H9 (cell line): ENCODE measurements at regions not wholly inside any gene's neighbourhood (a gene's known extent, or its start where the extent isn't known, plus 50 kb on each side); places are given as distances from the start of the nearest gene placed in this dataset.
A peak's percentile ranks its signal among the peaks of the same experiment; 100 is the strongest.

ENCODE experiments used
- DNase-seq: peaks from one replicate; pipeline ENCODE4 v3.0.0-alpha.2; 2017
- H2AFZ ChIP-seq: one replicate; pipeline ENCODE4 v1.6.1; 2013; ENCODE audit warnings: mild to moderate bottlenecking, low read length, control low read depth, moderate library complexity
- H2AK5ac ChIP-seq: 2 replicates; pipeline ENCODE4 v1.6.1; 2013; ENCODE audit warnings: low read length, control low read depth, mixed read lengths; ENCODE audit not compliant: insufficient read length
- H2BK120ac ChIP-seq: one replicate; pipeline ENCODE4 v1.6.1; 2013; ENCODE audit warnings: low read depth, mild to moderate bottlenecking, low read length, control low read depth, inconsistent platforms; ENCODE audit not compliant: poor library complexity, severe bottlenecking
- H2BK12ac ChIP-seq: 2 replicates; pipeline ENCODE4 v1.6.1; 2013; ENCODE audit warnings: low read length, control low read depth, mixed read lengths, low read depth; ENCODE audit not compliant: insufficient read length
- H2BK15ac ChIP-seq: 2 replicates; pipeline ENCODE4 v1.6.1; 2013; ENCODE audit warnings: low read depth, low read length, control low read depth
- H2BK20ac ChIP-seq: one replicate; pipeline ENCODE4 v1.6.1; 2013; ENCODE audit warnings: low read depth, mild to moderate bottlenecking, low read length, control low read depth, inconsistent platforms; ENCODE audit not compliant: poor library complexity, severe bottlenecking
- H2BK5ac ChIP-seq: 2 replicates; pipeline ENCODE4 v1.6.1; 2013; ENCODE audit warnings: low read length, control low read depth, mixed read lengths; ENCODE audit not compliant: insufficient read length
- H3K14ac ChIP-seq: 2 replicates; pipeline ENCODE4 v1.6.1; 2013; ENCODE audit warnings: low read length, control low read depth; ENCODE audit not compliant: insufficient read depth
- H3K18ac ChIP-seq: 2 replicates; pipeline ENCODE4 v1.6.1; 2013; ENCODE audit warnings: low read depth, mild to moderate bottlenecking, mixed read lengths, low read length, control low read depth; ENCODE audit not compliant: insufficient read length
- H3K23ac ChIP-seq: 2 replicates; pipeline ENCODE4 v1.6.1; 2013; ENCODE audit warnings: low read length, control low read depth, mixed read lengths, low read depth; ENCODE audit not compliant: insufficient read length
- H3K23me2 ChIP-seq: 2 replicates; pipeline ENCODE4 v1.6.1; 2013; ENCODE audit warnings: low read depth, mild to moderate bottlenecking, mixed read lengths, low read length, control low read depth; ENCODE audit not compliant: insufficient read length, poor library complexity, severe bottlenecking
- H3K27ac ChIP-seq: 2 replicates; pipeline ENCODE4 v1.5.1; 2013; ENCODE audit warnings: low read length, control low read depth, mixed read lengths, low read depth; ENCODE audit not compliant: insufficient read length
- H3K27me3 ChIP-seq: 2 replicates; pipeline ENCODE4 v1.6.1; 2013; ENCODE audit warnings: low read length, control low read depth, inconsistent platforms; ENCODE audit not compliant: insufficient read depth
- H3K4ac ChIP-seq: 2 replicates; pipeline ENCODE4 v1.6.1; 2013; ENCODE audit warnings: low read depth, mild to moderate bottlenecking, control low read depth, inconsistent platforms, low read length, moderate library complexity
- H3K4me1 ChIP-seq: 2 replicates; pipeline ENCODE4 v1.6.1; 2013; ENCODE audit warnings: low read length, control low read depth, inconsistent platforms; ENCODE audit not compliant: insufficient read depth
- H3K4me2 ChIP-seq: 2 replicates; pipeline ENCODE4 v1.6.1; 2013; ENCODE audit warnings: low read length, control low read depth, mixed read lengths; ENCODE audit not compliant: insufficient read length, insufficient read depth
- H3K56ac ChIP-seq: 2 replicates; pipeline ENCODE4 v1.6.1; 2013; ENCODE audit warnings: low read depth, mild to moderate bottlenecking, mixed read lengths, low read length, control low read depth; ENCODE audit not compliant: insufficient read length
- H3K79me1 ChIP-seq: 2 replicates; pipeline ENCODE4 v1.6.1; 2013; ENCODE audit warnings: low read depth, mild to moderate bottlenecking, moderate library complexity, low read length, control low read depth, inconsistent platforms; ENCODE audit not compliant: insufficient read depth, poor library complexity, severe bottlenecking
- H3K79me2 ChIP-seq: 2 replicates; pipeline ENCODE4 v1.6.1; 2013; ENCODE audit warnings: low read length, control low read depth, inconsistent platforms; ENCODE audit not compliant: insufficient read depth
- H3K9ac ChIP-seq: 2 replicates; pipeline ENCODE4 v1.6.1; 2013; ENCODE audit warnings: low read length, control low read depth, mixed read lengths; ENCODE audit not compliant: insufficient read length; ENCODE audit errors: extremely low read depth
- H3K9me3 ChIP-seq: one replicate; pipeline ENCODE4 v1.6.1; 2013; ENCODE audit warnings: low read depth, low read length, inconsistent platforms; ENCODE audit not compliant: control insufficient read depth
- H3T11ph ChIP-seq: one replicate; pipeline ENCODE4 v1.6.1; 2013; ENCODE audit warnings: mild to moderate bottlenecking, low read length, control low read depth, inconsistent platforms
- H4K20me1 ChIP-seq: one replicate; pipeline ENCODE4 v1.6.1; 2013; ENCODE audit not compliant: control insufficient read depth, insufficient read length, insufficient read depth
- H4K5ac ChIP-seq: 2 replicates; pipeline ENCODE4 v1.6.1; 2013; ENCODE audit warnings: low read depth, mild to moderate bottlenecking, mixed read lengths, low read length, control low read depth; ENCODE audit not compliant: insufficient read length
- H4K8ac ChIP-seq: replicated peaks from 2 replicates; pipeline ENCODE4 v1.6.1; 2013; ENCODE audit warnings: low read length, control low read depth, mixed read lengths, low read depth; ENCODE audit not compliant: insufficient read length
- H4K91ac ChIP-seq: 2 replicates; pipeline ENCODE4 v1.6.1; 2013; ENCODE audit warnings: low read depth, mild to moderate bottlenecking, moderate library complexity, mixed read lengths, low read length, control low read depth; ENCODE audit not compliant: insufficient read length
- H3K27ac Mint-ChIP-seq, 3 experiments: 2 replicates in 2 of 3; 3 replicates in 1 of 3; pipeline ENCODE4 v1.8.0; 2020 to 2021; ENCODE audit warnings: mixed read lengths in 3 of 3, mild to moderate bottlenecking in 1 of 3, moderate library complexity in 1 of 3
- H3K27me3 Mint-ChIP-seq: 2 replicates; pipeline ENCODE4 v1.8.0; 2021; ENCODE audit warnings: low read depth, mild to moderate bottlenecking, moderate library complexity, mixed read lengths
- H3K36me3 Mint-ChIP-seq, 3 experiments: 2 replicates in 2 of 3; 3 replicates in 1 of 3; pipeline ENCODE4 v1.8.0; 2020 to 2021; ENCODE audit warnings: low read depth in 3 of 3, mixed read lengths in 3 of 3; ENCODE audit not compliant: insufficient read depth in 1 of 3
- H3K4me1 Mint-ChIP-seq, 2 experiments: 2 replicates each; pipeline ENCODE4 v1.8.0; 2020; ENCODE audit warnings: mixed read lengths in 2 of 2
- H3K4me3 Mint-ChIP-seq, 2 experiments: 2 replicates in 1 of 2; 3 replicates in 1 of 2; pipeline ENCODE4 v1.8.0; 2020 to 2021; ENCODE audit warnings: mild to moderate bottlenecking in 2 of 2, mixed read lengths in 2 of 2, moderate library complexity in 1 of 2
- H3K9me3 Mint-ChIP-seq, 2 experiments: 2 replicates in 1 of 2; 3 replicates in 1 of 2; pipeline ENCODE4 v1.8.0; 2020; ENCODE audit warnings: mild to moderate bottlenecking in 2 of 2, mixed read lengths in 2 of 2, moderate library complexity in 1 of 2
- TF ChIP-seq, protein P1 (sequence below): fragments of 200-600 bp; sonication (generic); conservative IDR thresholded peaks from 3 replicates; pipeline ENCODE4 v1.8.0; 2021; ENCODE audit warnings: antibody characterized with exemption, mild to moderate bottlenecking

DNA sequence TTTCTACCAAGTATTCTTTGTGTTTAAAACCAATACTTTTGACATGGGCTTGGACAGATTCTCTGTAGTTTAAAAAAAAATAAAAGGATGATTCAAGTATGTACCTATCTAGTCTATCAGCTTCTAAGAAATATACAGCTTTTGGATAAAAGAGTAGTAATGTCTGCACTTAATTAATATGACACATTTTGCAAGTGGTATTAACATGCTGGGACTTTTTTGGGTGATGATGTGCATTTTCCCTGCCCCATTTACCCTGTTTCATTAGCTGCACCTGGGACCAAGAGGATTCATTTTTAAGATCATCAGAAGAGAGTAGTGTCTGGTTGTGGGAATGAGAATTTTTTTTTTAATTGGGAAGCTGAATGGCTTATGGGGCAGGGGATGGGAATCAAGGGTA, 236.2 kb upstream of the KLF14 start:
- H3K4ac ChIP-seq = no peak overlapping the region
- H3K27me3 ChIP-seq = no peaks in the 10 kb centered on the region
- Mint-ChIP-seq H3K9me3 (peaks cover 8 to 21% of the 10 kb centered on the region in 2 experiments; a peak in 4 of 5 replicates), H3K36me3 (peaks cover 13 to 23% (median 21%) of the 10 kb centered on the region in 3 experiments), H3K4me3 (no peak overlapping the region; a peak in 1 of 5 replicates), H3K27ac (peak overlapping the region in 1 of 3 experiments; percentile 45; a peak in 2 of 7 replicates), H3K27me3 (no peaks in the 10 kb centered on the region), H3K4me1 (no peaks in the 10 kb centered on the region)
- H3K9me3 ChIP-seq = no peaks in the 10 kb centered on the region
- H3K14ac ChIP-seq = no peak overlapping the region
- no peak overlapping the region for H2AFZ ChIP-seq
- H2BK120ac ChIP-seq = no peak overlapping the region
- H3T11ph ChIP-seq = no peak overlapping the region
- TF ChIP-seq, protein P1, sequence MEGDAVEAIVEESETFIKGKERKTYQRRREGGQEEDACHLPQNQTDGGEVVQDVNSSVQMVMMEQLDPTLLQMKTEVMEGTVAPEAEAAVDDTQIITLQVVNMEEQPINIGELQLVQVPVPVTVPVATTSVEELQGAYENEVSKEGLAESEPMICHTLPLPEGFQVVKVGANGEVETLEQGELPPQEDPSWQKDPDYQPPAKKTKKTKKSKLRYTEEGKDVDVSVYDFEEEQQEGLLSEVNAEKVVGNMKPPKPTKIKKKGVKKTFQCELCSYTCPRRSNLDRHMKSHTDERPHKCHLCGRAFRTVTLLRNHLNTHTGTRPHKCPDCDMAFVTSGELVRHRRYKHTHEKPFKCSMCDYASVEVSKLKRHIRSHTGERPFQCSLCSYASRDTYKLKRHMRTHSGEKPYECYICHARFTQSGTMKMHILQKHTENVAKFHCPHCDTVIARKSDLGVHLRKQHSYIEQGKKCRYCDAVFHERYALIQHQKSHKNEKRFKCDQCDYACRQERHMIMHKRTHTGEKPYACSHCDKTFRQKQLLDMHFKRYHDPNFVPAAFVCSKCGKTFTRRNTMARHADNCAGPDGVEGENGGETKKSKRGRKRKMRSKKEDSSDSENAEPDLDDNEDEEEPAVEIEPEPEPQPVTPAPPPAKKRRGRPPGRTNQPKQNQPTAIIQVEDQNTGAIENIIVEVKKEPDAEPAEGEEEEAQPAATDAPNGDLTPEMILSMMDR = no peak
- no peak overlapping the region for H3K9ac ChIP-seq
- no peaks in the 10 kb centered on the region for H3K79me2 ChIP-seq
- H3K56ac ChIP-seq = no peak overlapping the region
- no peak overlapping the region for H4K8ac ChIP-seq
- no peak overlapping the region for H2BK15ac ChIP-seq
- H4K91ac ChIP-seq = no peak overlapping the region
- no peaks in the 10 kb centered on the region for H4K20me1 ChIP-seq
- no peak overlapping the region for H2BK20ac ChIP-seq
- no peak for DNase-seq
- H2AK5ac ChIP-seq = no peak overlapping the region
- no peaks in the 10 kb centered on the region for H3K79me1 ChIP-seq
- no peak overlapping the region for H3K4me2 ChIP-seq
- H3K4me1 ChIP-seq = no peaks in the 10 kb centered on the region
- no peak overlapping the region for H3K18ac ChIP-seq
- H3K23me2 ChIP-seq = no peaks in the 10 kb centered on the region
- no peak overlapping the region for H2BK12ac ChIP-seq
- no peak overlapping the region for H4K5ac ChIP-seq
- H2BK5ac ChIP-seq = no peak overlapping the region
- H3K27ac ChIP-seq = no peak overlapping the region
- no peak overlapping the region for H3K23ac ChIP-seq
